ENCODE measurements at regions not wholly inside any gene's neighbourhood (a gene's known extent, or its start where the extent isn't known, plus 50 kb on each side); places are given as distances from the start of the nearest gene placed in this dataset.

GRCh38 chr9:82466616-82467260, 478.2 kb downstream of the SPATA31D1 start:
- no peak for FAIRE-seq
- TF ChIP-seq, protein P1, sequence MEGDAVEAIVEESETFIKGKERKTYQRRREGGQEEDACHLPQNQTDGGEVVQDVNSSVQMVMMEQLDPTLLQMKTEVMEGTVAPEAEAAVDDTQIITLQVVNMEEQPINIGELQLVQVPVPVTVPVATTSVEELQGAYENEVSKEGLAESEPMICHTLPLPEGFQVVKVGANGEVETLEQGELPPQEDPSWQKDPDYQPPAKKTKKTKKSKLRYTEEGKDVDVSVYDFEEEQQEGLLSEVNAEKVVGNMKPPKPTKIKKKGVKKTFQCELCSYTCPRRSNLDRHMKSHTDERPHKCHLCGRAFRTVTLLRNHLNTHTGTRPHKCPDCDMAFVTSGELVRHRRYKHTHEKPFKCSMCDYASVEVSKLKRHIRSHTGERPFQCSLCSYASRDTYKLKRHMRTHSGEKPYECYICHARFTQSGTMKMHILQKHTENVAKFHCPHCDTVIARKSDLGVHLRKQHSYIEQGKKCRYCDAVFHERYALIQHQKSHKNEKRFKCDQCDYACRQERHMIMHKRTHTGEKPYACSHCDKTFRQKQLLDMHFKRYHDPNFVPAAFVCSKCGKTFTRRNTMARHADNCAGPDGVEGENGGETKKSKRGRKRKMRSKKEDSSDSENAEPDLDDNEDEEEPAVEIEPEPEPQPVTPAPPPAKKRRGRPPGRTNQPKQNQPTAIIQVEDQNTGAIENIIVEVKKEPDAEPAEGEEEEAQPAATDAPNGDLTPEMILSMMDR (IDR thresholded peaks at IDR 0.05; ENCODE audit: insufficient read depth, missing control alignments), result peak; percentile 44
- DNase-seq (ENCODE audit: insufficient read length, low spot score), result no peak

DNA sequence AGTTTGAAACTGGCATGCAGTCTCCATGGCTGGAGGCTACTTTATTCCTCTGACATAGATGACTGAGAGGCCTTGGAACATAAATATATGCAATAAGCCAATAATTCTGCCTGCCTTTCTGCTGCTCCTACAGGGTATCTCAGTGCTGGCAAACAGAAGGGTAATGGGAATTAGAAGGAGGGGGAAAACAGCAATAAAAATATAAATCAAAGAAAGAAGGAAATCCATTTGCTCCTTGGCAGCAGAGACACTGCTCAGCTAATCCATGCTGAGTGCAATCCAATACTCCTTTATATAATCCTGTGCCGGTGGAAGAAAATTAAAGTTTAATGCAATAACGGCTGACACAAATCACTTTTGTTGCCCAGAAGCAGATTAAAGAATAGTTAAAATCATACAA, 478.9 kb downstream of the SPATA31D1 start:
- TF ChIP-seq, protein P1 (IDR thresholded peaks at IDR 0.05; ENCODE audit: insufficient read depth, missing control alignments), result no peak
- FAIRE-seq (no peak), DNase-seq (ENCODE audit: insufficient read length, low spot score) (no peak)

DNA sequence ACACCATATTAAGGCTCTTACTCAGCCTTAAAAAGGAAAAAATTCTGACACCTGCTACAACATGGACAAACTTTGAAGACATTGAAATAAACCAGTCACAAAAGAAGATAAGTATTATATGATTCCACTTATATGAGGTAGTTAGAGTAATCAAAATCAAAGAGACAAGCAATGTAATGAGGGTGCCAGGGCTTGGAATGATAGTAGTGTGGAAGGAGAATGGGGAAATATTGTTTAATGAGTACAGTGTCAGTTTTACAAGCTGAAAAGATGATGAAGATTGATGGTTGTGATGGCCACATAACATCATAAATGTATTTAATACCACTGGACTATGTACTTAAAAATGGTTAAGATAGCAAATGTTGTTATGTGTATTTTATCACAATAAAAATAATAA, 485.7 kb downstream of the SPATA31D1 start:
- TF ChIP-seq, protein P1 (IDR thresholded peaks at IDR 0.05; ENCODE audit: insufficient read depth, missing control alignments), result no peak
- DNase-seq (ENCODE audit: insufficient read length, low spot score), result no peak
- no peak for FAIRE-seq

- FAIRE-seq (no peak), DNase-seq (ENCODE audit: insufficient read length, low spot score) (no peak)
- TF ChIP-seq, protein P1 (IDR thresholded peaks at IDR 0.05; ENCODE audit: insufficient read depth, missing control alignments), result no peak
These were observed 487.2 kb downstream of the SPATA31D1 start for GRCh38 chr9:82475584-82476301.

GRCh38 chr9:82480921-82481320, 492.3 kb downstream of the SPATA31D1 start:
- FAIRE-seq (no peak), DNase-seq (ENCODE audit: insufficient read length, low spot score) (no peak)
- TF ChIP-seq, protein P1 (IDR thresholded peaks at IDR 0.05; ENCODE audit: insufficient read depth, missing control alignments), result no peak

- DNase-seq (ENCODE audit: insufficient read length, low spot score) (no peak), FAIRE-seq (no peak)
- TF ChIP-seq, protein P1 (IDR thresholded peaks at IDR 0.05; ENCODE audit: insufficient read depth, missing control alignments), result no peak
These were observed 499.4 kb downstream of the SPATA31D1 start for GRCh38 chr9:82487935-82488312.

Measured in D721Med (cell line).